ENCODE measurements at regions not wholly inside any gene's neighbourhood (a gene's known extent, or its start where the extent isn't known, plus 50 kb on each side); places are given as distances from the start of the nearest gene placed in this dataset.

DNA sequence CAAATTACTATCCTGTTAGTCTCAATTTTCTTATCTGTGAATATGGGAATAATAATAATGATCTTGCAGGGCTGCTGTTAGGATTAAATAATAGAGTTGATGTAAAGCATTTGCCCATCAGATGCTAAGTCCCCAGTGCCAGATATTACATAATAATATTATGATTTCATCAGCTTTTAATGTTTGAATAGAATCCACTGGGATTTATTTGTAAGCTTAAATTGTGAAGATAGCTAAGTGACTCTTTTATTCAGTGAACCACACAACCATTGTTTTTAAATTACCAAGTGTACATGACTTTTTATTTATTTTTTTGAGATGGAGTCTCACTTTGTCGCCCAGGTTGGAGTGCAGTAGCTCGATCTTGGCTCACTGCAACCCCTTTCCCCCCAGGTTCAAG, 510.3 kb upstream of the DPP6 start (continued):
- TF ChIP-seq EGR1 (IDR thresholded peaks at IDR 0.05; ENCODE audit: low read depth in 2 of 2), result no peak

- DNase-seq (ENCODE audit: low spot score), result no peak
- WGBS, result 80% methylated on average over 5 of the region's 5 CpGs
- Histone ChIP-seq H3K27me3 (ENCODE audit: control insufficient read depth in 4 of 4, insufficient read depth in 4 of 4, low read length in 3 of 4) (peaks cover 0 to 3% (median 0%) of the 10 kb centered on the region in 4 donors), H3K27ac (ENCODE audit: low read depth in 1 of 2, low read length in 2 of 2) (no peak overlapping the region), H3K9ac (ENCODE audit: low read depth in 1 of 2, low read length in 2 of 2) (no peak overlapping the region), H3K36me3 (ENCODE audit: control insufficient read depth in 4 of 4, insufficient read depth in 3 of 4, low read depth in 1 of 4, low read length in 3 of 4) (no peaks in the 10 kb centered on the region), H3K4me3 (ENCODE audit: low read depth in 1 of 3, low read length in 3 of 3) (no peak overlapping the region), H3K4me1 (ENCODE audit: control insufficient read depth in 4 of 4, insufficient read depth in 4 of 4, low read length in 3 of 4) (no peaks in the 10 kb centered on the region), H3K9me3 (ENCODE audit: control insufficient read depth in 4 of 4, low read length in 3 of 4) (no peaks in the 10 kb centered on the region)
- TF ChIP-seq GABPA (IDR thresholded peaks at IDR 0.05 in 1 of 2, conservative IDR thresholded peaks at IDR 0.05 in 1 of 2), result no peak
- no peak for TF ChIP-seq RAD21 (IDR thresholded peaks at IDR 0.05)
- no peak for TF ChIP-seq ZBTB33 (IDR thresholded peaks at IDR 0.05)
- TF ChIP-seq FOXA2 (IDR thresholded peaks at IDR 0.05), result no peak
- no peak for TF ChIP-seq MAX (IDR thresholded peaks at IDR 0.05)
- TF ChIP-seq FOXA1 (IDR thresholded peaks at IDR 0.05), result no peak
- TF ChIP-seq, protein P1, sequence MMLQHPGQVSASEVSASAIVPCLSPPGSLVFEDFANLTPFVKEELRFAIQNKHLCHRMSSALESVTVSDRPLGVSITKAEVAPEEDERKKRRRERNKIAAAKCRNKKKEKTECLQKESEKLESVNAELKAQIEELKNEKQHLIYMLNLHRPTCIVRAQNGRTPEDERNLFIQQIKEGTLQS (IDR thresholded peaks at IDR 0.05), result no peak
- TF ChIP-seq YY1 (IDR thresholded peaks at IDR 0.05), result no peak
These were observed 509.0 kb upstream of the DPP6 start for GRCh38 chr7:153543232-153543631.

- no peak for TF ChIP-seq GABPA (IDR thresholded peaks at IDR 0.05 in 1 of 2, conservative IDR thresholded peaks at IDR 0.05 in 1 of 2)
- Histone ChIP-seq H3K4me3 (ENCODE audit: low read depth in 1 of 3, low read length in 3 of 3) (no peak overlapping the region), H3K4me1 (ENCODE audit: control insufficient read depth in 4 of 4, insufficient read depth in 4 of 4, low read length in 3 of 4) (no peaks in the 10 kb centered on the region), H3K27ac (ENCODE audit: low read depth in 1 of 2, low read length in 2 of 2) (no peak overlapping the region), H3K9ac (ENCODE audit: low read depth in 1 of 2, low read length in 2 of 2) (no peak overlapping the region), H3K9me3 (ENCODE audit: control insufficient read depth in 4 of 4, low read length in 3 of 4) (no peaks in the 10 kb centered on the region), H3K27me3 (ENCODE audit: control insufficient read depth in 4 of 4, insufficient read depth in 4 of 4, low read length in 3 of 4) (no peaks in the 10 kb centered on the region), H3K36me3 (ENCODE audit: control insufficient read depth in 4 of 4, insufficient read depth in 3 of 4, low read depth in 1 of 4, low read length in 3 of 4) (no peaks in the 10 kb centered on the region)
- DNase-seq (ENCODE audit: low spot score), result no peak
- WGBS, result 64% methylated on average over 1 of the region's 1 CpG
These were observed 502.0 kb upstream of the DPP6 start for GRCh38 chr7:153550173-153550572.

DNA sequence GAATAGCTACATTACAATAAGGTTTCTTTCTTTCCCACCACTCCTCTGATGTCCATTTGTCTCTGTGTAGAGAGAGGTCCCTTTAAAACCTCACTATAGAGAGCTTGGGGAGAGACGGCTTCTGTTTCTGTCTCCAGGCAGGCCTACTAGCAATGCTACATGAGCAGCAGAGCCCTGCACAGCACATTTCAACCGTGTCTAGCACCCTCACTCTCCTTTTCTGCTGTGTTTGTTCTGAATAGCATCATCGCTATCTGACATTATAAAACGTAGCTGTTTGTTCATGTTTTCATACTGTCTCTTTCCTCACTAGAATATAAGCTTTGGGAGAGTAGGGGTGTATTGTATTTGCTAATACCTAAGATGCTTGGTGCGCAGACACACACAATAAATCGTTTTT, 487.8 kb upstream of the DPP6 start:
- no peak overlapping the region for H3K4me3 ChIP-seq (ENCODE audit: low read depth in 1 of 3, low read length in 3 of 3)
- H3K36me3 ChIP-seq (ENCODE audit: control insufficient read depth in 4 of 4, insufficient read depth in 3 of 4, low read depth in 1 of 4, low read length in 3 of 4), result no peaks in the 10 kb centered on the region
- no peaks in the 10 kb centered on the region for H3K27me3 ChIP-seq (ENCODE audit: control insufficient read depth in 4 of 4, insufficient read depth in 4 of 4, low read length in 3 of 4)
- no peak for DNase-seq (ENCODE audit: low spot score)
- no peaks in the 10 kb centered on the region for H3K4me1 ChIP-seq (ENCODE audit: control insufficient read depth in 4 of 4, insufficient read depth in 4 of 4, low read length in 3 of 4)
- H3K9me3 ChIP-seq (ENCODE audit: control insufficient read depth in 4 of 4, low read length in 3 of 4), result peaks cover 0 to 3% (median 1%) of the 10 kb centered on the region in 4 donors
- no peak overlapping the region for H3K27ac ChIP-seq (ENCODE audit: low read depth in 1 of 2, low read length in 2 of 2)
- no peak overlapping the region for H3K9ac ChIP-seq (ENCODE audit: low read depth in 1 of 2, low read length in 2 of 2)
- 57% methylated on average over 6 of the region's 6 CpGs for WGBS
- TF ChIP-seq JUND (IDR thresholded peaks at IDR 0.05), result no peak
- no peak for TF ChIP-seq NR2F2 (IDR thresholded peaks at IDR 0.05)
- TF ChIP-seq TAF1 (conservative IDR thresholded peaks at IDR 0.05), result no peak
- TF ChIP-seq CTCF (IDR thresholded peaks at IDR 0.05; ENCODE audit: low read depth, low read length, missing input control), result no peak
- TF ChIP-seq FOXA2 (IDR thresholded peaks at IDR 0.05), result no peak
- no peak for TF ChIP-seq SP1 (IDR thresholded peaks at IDR 0.05)
- TF ChIP-seq, protein P1 (IDR thresholded peaks at IDR 0.05), result no peak
- TF ChIP-seq EGR1 (IDR thresholded peaks at IDR 0.05; ENCODE audit: low read depth in 2 of 2), result no peak
- TF ChIP-seq HNF4A (conservative IDR thresholded peaks at IDR 0.05), result no peak
- no peak for TF ChIP-seq ZBTB33 (IDR thresholded peaks at IDR 0.05)
- no peak for TF ChIP-seq HNF4G (IDR thresholded peaks at IDR 0.05)
- no peak for TF ChIP-seq RXRA (IDR thresholded peaks at IDR 0.05)

All from liver (tissue), 8 donors.